ENCODE measurements at regions not wholly inside any gene's neighbourhood (a gene's known extent, or its start where the extent isn't known, plus 50 kb on each side); places are given as distances from the start of the nearest gene placed in this dataset.
"Not testable (repeated sequence)": the region's sequence is repeated elsewhere in the genome, so short reads cannot be mapped to it uniquely, and the experiment has no call there.

GRCh38 chr6:119526561-119527230, 177.1 kb upstream of the MAN1A1 start:
- DNase-seq (ENCODE audit: low read depth in 2 of 2, low spot score in 1 of 2) = no peak

GRCh38 chr6:119524410-119524809, 174.8 kb upstream of the MAN1A1 start:
- DNase-seq (ENCODE audit: low read depth in 2 of 2, low spot score in 1 of 2) = no peak

DNA sequence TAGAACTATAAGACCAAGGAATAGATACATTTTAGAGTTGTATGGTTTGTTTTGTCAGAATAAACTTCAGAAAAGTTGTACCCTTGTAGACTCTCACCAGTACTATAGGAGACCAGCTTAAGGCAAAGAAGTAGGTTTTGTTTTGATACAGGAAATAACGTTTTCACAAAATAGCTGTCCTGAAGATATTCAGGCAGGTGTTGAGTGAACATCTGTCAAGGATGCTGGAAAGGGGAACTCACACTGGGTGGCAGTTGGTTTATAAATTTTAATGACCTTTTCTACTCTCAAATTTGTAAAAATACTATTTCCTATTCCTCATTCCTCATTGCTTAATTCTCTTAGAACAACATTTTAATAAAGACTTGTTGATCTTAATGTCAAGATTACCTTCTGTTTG, 174.0 kb upstream of the MAN1A1 start:
- DNase-seq (ENCODE audit: low read depth in 2 of 2, low spot score in 1 of 2) = no peak

DNA sequence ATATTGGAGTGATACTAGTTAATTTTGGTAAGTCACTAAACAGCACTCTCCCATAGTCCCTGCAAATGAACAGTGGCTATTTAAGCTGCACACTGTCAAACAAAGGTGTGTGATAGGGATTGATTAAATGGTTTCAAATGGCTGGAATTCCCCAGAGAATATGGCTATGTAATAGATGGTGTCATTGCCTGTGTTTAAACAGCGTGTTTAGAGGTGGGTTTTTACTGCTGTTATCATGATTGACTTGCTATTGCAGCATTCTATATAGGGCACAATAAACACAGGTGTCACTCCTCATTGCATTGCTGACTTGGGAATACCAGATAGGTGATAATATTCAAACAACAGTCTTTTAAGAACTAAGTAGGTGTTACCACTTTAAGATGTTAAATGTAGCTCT, 171.7 kb upstream of the MAN1A1 start:
- DNase-seq (ENCODE audit: low read depth in 2 of 2, low spot score in 1 of 2) = no peak

- DNase-seq (ENCODE audit: low read depth in 2 of 2, low spot score in 1 of 2) = no peak
Observed at GRCh38 chr6:119517428-119517827, 167.9 kb upstream of the MAN1A1 start.

DNA sequence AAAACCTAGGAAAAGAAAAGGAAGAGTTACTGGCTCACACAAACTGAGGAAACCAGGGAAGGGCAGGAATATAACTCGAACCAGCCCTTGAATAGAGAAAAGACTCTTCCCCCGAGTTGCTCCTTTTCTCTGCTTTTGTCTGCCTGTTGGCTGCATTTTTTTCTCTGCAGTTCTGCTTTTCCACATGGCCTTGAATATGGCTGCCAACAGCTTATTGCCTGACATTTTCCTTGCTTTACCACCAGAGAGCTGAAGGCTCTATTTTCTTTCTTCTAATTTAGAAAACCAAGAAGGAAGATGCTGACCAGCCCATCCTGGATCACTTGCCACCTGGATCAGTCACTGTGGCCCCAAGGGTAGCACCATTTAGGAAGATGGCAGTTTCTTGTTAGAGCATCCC, 164.8 kb upstream of the MAN1A1 start:
- no peak for DNase-seq (ENCODE audit: low read depth in 2 of 2, low spot score in 1 of 2)

- DNase-seq (ENCODE audit: low read depth in 2 of 2, low spot score in 1 of 2) = no peak
Observed at GRCh38 chr6:119511024-119511423, 161.5 kb upstream of the MAN1A1 start.

GRCh38 chr6:119510246-119510645, 160.7 kb upstream of the MAN1A1 start:
- DNase-seq (ENCODE audit: low read depth in 2 of 2, low spot score in 1 of 2) = no peak

DNA sequence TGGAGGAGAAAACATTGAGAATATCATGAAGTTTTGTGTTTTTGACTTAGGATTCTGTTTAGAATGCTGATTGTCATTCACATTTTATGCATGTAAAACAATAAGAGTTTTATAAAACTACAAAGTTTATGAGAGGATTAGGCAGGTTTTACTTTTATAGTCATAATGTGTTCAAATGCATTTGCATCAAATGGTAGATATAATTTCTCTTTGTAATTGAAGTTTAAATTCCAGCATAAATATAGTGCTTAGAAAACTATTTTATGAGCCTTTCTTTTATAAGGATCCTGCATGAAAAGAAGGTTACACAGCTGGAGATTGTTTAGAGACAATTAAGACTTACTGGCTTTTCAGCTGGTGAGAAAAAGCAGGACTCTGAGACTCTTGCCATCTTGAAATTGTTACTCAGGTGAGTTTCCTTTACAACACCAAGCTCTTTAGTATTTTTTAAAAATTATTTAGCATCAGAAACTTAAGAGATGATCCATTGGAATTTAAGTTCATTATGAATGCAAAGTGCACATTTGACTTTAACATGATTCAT, 157.1 kb upstream of the MAN1A1 start:
- DNase-seq (ENCODE audit: low read depth in 2 of 2, low spot score in 1 of 2) = no peak

GRCh38 chr6:119501798-119502483, 152.4 kb upstream of the MAN1A1 start:
- DNase-seq (ENCODE audit: low read depth in 2 of 2, low spot score in 1 of 2) = no peak

- no peak for DNase-seq (ENCODE audit: low read depth in 2 of 2, low spot score in 1 of 2)
Observed at GRCh38 chr6:119499797-119500196, 150.2 kb upstream of the MAN1A1 start.

- DNase-seq (ENCODE audit: low read depth in 2 of 2, low spot score in 1 of 2) = no peak
Observed at GRCh38 chr6:119497988-119498727, 148.6 kb upstream of the MAN1A1 start.

DNA sequence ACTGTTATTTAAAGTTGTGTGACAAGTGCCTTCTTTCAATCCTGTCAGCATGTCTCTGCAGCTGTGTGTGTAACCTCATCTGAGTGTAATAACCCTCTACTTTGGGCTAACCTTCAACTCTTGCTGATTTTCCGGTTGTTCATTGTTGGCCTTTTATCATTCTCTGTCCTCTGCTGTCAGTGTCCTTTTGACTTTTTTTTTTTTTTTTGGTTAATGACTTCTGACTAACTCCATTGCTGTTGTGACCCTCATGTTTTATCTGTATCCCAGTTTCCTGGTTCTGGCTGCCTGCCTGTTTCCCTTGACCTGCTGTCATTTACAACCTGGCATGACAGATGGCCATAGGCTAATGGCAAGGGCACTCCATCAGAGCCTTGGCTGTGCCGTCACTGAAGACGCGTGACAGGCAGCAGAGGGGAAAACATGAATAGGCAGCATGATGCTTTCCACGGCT, 145.7 kb upstream of the MAN1A1 start:
- no peak for DNase-seq (ENCODE audit: low read depth in 2 of 2, low spot score in 1 of 2)

GRCh38 chr6:119493980-119494379, 144.4 kb upstream of the MAN1A1 start:
- no peak for DNase-seq (ENCODE audit: low read depth in 2 of 2, low spot score in 1 of 2)

DNA sequence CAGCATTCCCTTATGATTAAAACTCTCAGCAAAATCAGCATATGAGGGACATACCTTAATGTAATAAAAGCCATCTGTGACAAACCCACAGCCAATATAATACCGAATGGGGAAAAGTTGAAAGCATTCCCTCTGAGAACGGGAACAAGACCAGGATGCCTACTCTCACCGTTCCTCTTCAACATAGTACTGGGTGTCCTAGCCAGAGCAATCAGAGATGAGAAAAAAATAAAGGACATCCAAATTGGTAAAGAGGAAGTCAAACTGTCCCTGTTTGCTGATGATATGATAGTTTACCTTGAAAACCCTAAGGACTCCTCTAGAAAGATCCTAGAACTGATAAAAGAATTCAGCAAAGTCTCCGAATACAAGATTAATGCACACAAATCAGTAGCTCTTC, 141.6 kb upstream of the MAN1A1 start:
- DNase-seq (ENCODE audit: low read depth in 2 of 2, low spot score in 1 of 2) = not testable (repeated sequence)

DNA sequence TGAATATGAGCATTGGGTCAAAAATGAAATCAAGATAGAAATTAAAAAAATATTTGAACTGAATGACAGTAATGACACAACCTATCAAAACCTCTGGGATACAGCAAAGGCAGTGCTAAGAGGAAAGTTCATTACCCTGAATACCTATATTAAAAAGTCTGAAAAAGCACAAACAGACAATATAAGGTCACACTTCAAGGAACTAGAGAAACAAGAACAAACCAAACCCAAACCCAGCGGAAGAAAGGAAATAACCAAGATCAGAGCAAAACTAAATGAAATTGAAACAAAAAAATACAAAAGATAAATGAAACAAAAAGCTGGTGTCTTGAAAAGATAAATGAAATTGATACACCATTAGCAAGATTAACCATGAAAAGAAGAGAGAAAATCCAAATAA, 140.5 kb upstream of the MAN1A1 start:
- DNase-seq (ENCODE audit: low read depth in 2 of 2, low spot score in 1 of 2) = not testable (repeated sequence)

DNA sequence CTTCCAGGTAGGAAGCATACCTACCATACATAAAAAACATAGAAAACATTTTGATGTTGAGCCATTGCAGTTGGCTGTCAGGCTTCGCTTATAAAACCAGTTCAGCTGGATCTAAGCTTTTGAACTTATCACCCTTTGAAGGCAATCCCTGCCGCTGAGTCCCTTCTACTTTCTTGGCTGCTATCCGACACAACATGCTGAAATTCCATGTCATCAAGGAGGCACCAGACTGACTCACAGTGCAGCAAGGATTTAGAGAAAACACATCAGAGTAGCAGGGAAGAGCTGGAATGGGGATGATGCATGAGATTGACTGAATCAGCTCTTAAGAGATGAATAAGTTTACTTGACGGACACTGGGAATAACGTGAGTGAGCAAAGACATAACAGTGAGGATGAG, 135.0 kb upstream of the MAN1A1 start:
- DNase-seq (ENCODE audit: low read depth in 2 of 2, low spot score in 1 of 2) = no peak

GRCh38 chr6:119483908-119484307, 134.3 kb upstream of the MAN1A1 start:
- DNase-seq (ENCODE audit: low read depth in 2 of 2, low spot score in 1 of 2) = no peak

DNA sequence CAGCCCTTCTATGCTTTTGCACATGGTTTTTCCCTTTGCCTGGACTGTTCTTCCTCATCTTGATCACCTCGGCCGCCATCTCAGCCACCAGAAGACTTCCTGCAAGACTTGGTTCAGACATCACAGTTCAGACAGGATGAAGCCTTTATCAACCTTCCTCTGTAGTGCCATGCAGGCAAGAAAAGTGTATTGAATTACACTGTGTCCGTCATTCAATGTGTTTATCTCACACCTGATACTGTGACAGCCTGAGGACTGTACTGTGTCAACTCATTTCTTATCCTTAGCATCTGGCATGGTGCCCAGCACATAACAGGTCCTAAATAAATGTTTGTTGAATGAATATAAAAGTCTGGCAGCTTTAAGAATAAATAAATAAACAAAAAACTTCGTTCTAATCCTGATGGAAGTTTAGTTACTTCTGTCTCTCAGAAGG, 133.3 kb upstream of the MAN1A1 start:
- no peak for DNase-seq (ENCODE audit: low read depth in 2 of 2, low spot score in 1 of 2)

GRCh38 chr6:119481976-119482375, 132.4 kb upstream of the MAN1A1 start:
- DNase-seq (ENCODE audit: low read depth in 2 of 2, low spot score in 1 of 2) = no peak

DNA sequence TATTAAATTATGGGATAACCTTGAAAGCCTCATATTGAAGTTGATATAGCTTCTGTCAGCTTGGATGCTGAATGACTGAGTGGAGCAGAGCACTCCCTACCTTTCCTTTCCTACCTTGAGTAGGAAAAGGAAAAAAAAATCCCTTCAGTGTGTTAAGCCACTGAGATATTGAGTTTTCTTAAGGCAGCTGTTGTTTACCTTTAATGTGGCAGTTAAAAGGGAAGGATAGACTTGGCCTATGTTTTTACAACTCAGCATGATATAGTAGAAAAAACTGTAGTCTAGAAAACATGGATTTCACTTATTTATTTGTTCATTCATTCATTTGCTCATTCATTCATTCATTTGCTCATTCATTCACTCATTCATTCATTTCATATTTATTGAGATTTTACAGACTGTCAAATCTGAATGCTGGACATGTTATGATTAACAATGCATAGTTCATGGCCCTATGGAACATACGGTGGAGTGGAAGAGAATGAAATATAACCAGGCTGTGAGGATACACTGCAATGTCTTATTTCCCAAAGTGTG, 131.5 kb upstream of the MAN1A1 start:
- no peak for DNase-seq (ENCODE audit: low read depth in 2 of 2, low spot score in 1 of 2)

All from stimulated activated CD8-positive, alpha-beta memory T cell treated with anti-CD3 and anti-CD28 coated beads, Interleukin-4, amount 100 ng/mL, for 1 hour (primary cell).